ENCODE measurements at regions not wholly inside any gene's neighbourhood (a gene's known extent, or its start where the extent isn't known, plus 50 kb on each side); places are given as distances from the start of the nearest gene placed in this dataset.

GRCh38 chr6:170024940-170025339, 265.9 kb downstream of the DLL1 start:
- FAIRE-seq = no peak
- no peak for DNase-seq (ENCODE audit: insufficient read length, low spot score)

GRCh38 chr6:170023620-170024521, 267.0 kb downstream of the DLL1 start:
- FAIRE-seq = no peak
- no peak for DNase-seq (ENCODE audit: insufficient read length, low spot score)

- FAIRE-seq = no peak
Measured at GRCh38 chr6:170022827-170023619, 267.9 kb downstream of the DLL1 start.

GRCh38 chr6:170022291-170022722, 268.6 kb downstream of the DLL1 start:
- no peak for FAIRE-seq
- DNase-seq (ENCODE audit: insufficient read length, low spot score) = no peak

More at GRCh38 chr6:170022827-170023619, 267.9 kb downstream of the DLL1 start:
- no peak for DNase-seq (ENCODE audit: insufficient read length, low spot score)

- no peak for FAIRE-seq
- no peak for DNase-seq (ENCODE audit: insufficient read length, low spot score)
Measured at GRCh38 chr6:170021579-170021978, 269.3 kb downstream of the DLL1 start.

GRCh38 chr6:170019818-170020583, 268.6 kb downstream of the ERMARD start:
- DNase-seq (ENCODE audit: insufficient read length, low spot score) (no peak), FAIRE-seq (no peak)

GRCh38 chr6:170018936-170019817, 267.8 kb downstream of the ERMARD start:
- FAIRE-seq = no peak
- DNase-seq (ENCODE audit: insufficient read length, low spot score) = no peak

GRCh38 chr6:170018422-170018935, 267.1 kb downstream of the ERMARD start:
- no peak for DNase-seq (ENCODE audit: insufficient read length, low spot score)
- no peak for FAIRE-seq

- FAIRE-seq = no peak
Measured at GRCh38 chr6:170017603-170018320, 266.3 kb downstream of the ERMARD start.

GRCh38 chr6:170013815-170014214, 262.4 kb downstream of the ERMARD start:
- FAIRE-seq = no peak
- no peak for DNase-seq (ENCODE audit: insufficient read length, low spot score)

More at GRCh38 chr6:170017603-170018320, 266.3 kb downstream of the ERMARD start:
- no peak for DNase-seq (ENCODE audit: insufficient read length, low spot score)

GRCh38 chr6:170012037-170012330, 260.6 kb downstream of the ERMARD start:
- FAIRE-seq (no peak), DNase-seq (ENCODE audit: insufficient read length, low spot score) (no peak)

GRCh38 chr6:170011204-170012036, 260.0 kb downstream of the ERMARD start:
- FAIRE-seq (no peak), DNase-seq (ENCODE audit: insufficient read length, low spot score) (no peak)

- no peak for FAIRE-seq
- DNase-seq (ENCODE audit: insufficient read length, low spot score) = no peak
Measured at GRCh38 chr6:170010665-170011203, 259.3 kb downstream of the ERMARD start.

- DNase-seq (ENCODE audit: insufficient read length, low spot score) (no peak), FAIRE-seq (no peak)
Measured at GRCh38 chr6:170008294-170008785, 256.9 kb downstream of the ERMARD start.

- no peak for FAIRE-seq
- no peak for DNase-seq (ENCODE audit: insufficient read length, low spot score)
Measured at GRCh38 chr6:170007468-170008293, 256.3 kb downstream of the ERMARD start.

- FAIRE-seq = no peak
- DNase-seq (ENCODE audit: insufficient read length, low spot score) = no peak
Measured at GRCh38 chr6:170006900-170007467, 255.6 kb downstream of the ERMARD start.
